Epithelial cell of esophagus (primary cell): ENCODE measurements at regions not wholly inside any gene's neighbourhood (a gene's known extent, or its start where the extent isn't known, plus 50 kb on each side); places are given as distances from the start of the nearest gene placed in this dataset.
"Not testable (repeated sequence)": the region's sequence is repeated elsewhere in the genome, so short reads cannot be mapped to it uniquely, and the experiment has no call there.

ENCODE experiments used
- DNase-seq: peaks from one replicate; pipeline ENCODE4 v3.0.0; 2010; ENCODE audit warnings: low read depth
- H3K4me3 ChIP-seq: 2 replicates; pipeline ENCODE4 v1.5.1; 2011; ENCODE audit warnings: mild to moderate bottlenecking, low read length, control low read depth
- CTCF ChIP-seq: IDR thresholded peaks from 2 replicates; pipeline ENCODE4 v1.5.1; 2011; ENCODE audit warnings: low read depth, mild to moderate bottlenecking, low read length, control low read depth, inconsistent platforms; ENCODE audit not compliant: insufficient read depth; ENCODE audit errors: missing control alignments

DNA sequence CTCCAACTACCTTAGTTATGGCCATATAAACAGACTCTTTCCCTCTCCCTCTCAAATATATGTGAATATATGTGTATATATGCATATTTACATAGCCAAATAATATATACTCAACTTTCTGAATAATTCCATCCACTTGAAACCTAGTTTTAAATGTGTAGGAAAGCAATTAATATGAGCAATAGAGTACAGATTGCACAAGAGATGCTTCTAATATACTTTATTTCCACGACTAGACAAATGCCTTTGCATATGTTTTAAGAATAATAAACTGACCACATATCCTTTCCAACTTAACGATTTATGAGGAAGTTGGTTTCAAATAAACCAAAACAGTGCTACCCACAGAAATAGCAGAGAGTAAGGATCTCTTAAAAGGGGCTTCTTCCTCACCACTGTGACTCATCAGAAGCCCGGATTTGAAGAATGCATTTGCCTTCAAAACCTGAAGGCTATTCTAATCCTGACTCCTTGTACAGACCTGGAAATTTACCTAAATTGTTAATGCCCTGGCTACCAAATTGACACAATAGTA, 266.3 kb downstream of the AHR start:
- TF ChIP-seq CTCF: no peak
- peak; percentile 33 for DNase-seq
- no peak overlapping the region for H3K4me3 ChIP-seq

DNA sequence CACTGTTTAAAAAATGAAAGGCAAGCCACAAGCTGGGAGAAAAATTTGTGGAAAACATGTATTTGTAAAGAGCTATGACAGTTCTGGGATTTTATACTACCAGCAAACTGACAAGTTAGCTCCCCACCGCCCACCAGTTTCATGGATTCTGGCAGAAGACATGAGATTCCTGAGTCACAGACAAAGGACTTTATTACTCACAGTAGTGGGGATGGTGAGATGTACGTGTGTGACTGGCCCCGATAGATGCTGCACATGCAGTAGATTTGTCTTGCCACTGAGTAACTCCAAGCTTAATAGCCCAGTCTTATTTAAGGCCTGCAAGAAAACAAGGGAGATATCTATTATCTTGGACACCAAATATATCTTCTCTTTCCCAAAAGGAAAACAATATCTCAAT, 281.7 kb downstream of the AHR start:
- DNase-seq: peak; percentile 90
- no peak for TF ChIP-seq CTCF
- H3K4me3 ChIP-seq: no peak overlapping the region

GRCh38 chr7:17580856-17581255, 282.4 kb downstream of the AHR start:
- no peak for DNase-seq
- H3K4me3 ChIP-seq: no peak overlapping the region
- no peak for TF ChIP-seq CTCF

GRCh38 chr7:17581301-17581700, 282.8 kb downstream of the AHR start:
- TF ChIP-seq CTCF: no peak

DNA sequence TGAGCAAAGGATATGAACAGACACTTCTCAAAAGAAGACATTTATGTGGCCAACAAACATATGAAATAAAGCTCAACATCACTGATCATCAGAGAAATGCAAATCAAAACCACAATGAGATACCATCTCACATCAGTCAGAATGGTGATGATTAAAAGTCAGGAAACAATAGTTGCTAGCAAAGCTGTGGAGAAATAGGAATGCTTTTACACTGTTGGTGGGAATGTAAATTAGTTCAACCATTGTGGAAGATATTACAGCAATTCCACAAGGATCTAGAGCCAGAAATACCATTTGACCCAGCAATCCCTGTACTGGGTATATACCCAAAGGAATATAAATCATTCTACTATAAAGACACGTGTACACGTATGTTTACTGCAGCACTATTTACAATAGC, 284.2 kb downstream of the AHR start:
- not testable (repeated sequence) for H3K4me3 ChIP-seq, DNase-seq

More at GRCh38 chr7:17581301-17581700, 282.8 kb downstream of the AHR start:
- no peak overlapping the region for H3K4me3 ChIP-seq
- DNase-seq: no peak

DNA sequence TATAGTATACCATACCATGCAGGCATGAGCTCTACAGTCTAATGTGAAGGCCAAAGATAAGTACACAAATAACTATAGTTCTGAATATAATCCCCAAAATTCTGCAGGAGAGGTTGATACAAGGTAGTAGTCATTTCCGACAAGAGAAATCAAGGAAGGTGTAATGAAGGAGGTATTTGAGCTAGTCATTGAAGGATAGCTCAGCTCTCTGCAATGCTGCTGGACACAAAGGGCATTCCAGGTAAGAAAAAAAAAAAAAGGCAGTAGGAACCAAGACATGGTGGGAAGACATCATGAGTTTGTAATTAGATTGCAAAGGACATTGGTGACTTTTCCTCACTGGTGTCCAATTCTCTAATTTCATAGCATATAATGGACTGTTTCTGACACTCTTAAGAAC, 285.3 kb downstream of the AHR start:
- no peak overlapping the region for H3K4me3 ChIP-seq
- DNase-seq: peak; percentile 69
- no peak for TF ChIP-seq CTCF

DNA sequence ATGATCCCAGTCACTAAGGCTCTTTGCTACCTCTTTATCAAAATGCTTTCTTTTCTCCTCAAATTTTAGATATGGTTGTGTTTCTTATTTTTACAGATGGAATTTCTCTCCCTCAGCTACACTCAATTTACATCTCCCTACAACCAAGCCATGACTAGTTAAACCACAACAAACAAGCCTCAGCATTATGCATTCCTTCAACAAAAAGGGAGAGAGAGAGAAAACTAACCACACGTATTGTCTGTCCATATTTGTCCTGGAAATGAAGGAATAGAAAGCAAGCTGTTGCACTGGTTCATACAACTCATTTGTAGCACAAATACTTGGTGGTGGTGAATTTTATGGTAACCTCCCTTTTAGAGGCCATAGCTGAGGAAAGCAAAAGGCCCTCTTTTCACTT, 286.4 kb downstream of the AHR start:
- no peak for TF ChIP-seq CTCF
- peak; percentile 76 for DNase-seq
- H3K4me3 ChIP-seq: no peak overlapping the region

GRCh38 chr7:17586711-17587110, 288.3 kb downstream of the AHR start:
- no peak for TF ChIP-seq CTCF
- H3K4me3 ChIP-seq: no peak overlapping the region
- DNase-seq: no peak
